Keratinocyte (primary cell): ENCODE measurements at regions not wholly inside any gene's neighbourhood (a gene's known extent, or its start where the extent isn't known, plus 50 kb on each side); places are given as distances from the start of the nearest gene placed in this dataset.

ENCODE experiments used
- CTCF ChIP-seq, 3 experiments: IDR thresholded peaks in 1 of 3; conservative IDR thresholded peaks in 1 of 3; optimal IDR thresholded peaks in 1 of 3; 2 replicates in 2 of 3; 3 replicates in 1 of 3; pipeline versions ENCODE3 to v1.5.1; 2011; ENCODE audit warnings: low read length in 3 of 3, mild to moderate bottlenecking in 3 of 3, moderate library complexity in 2 of 3, control low read depth in 1 of 3, inconsistent platforms in 1 of 3; ENCODE audit not compliant: insufficient read depth in 2 of 3; ENCODE audit errors: extremely low read depth in 1 of 3
- EZH2 ChIP-seq: IDR thresholded peaks from one replicate; pipeline ENCODE4 v1.6.1; 2012; ENCODE audit warnings: inconsistent platforms, mild to moderate bottlenecking, low read length, moderate library complexity

- TF ChIP-seq CTCF (optimal IDR thresholded peaks at IDR 0.05 in 1 of 3, IDR thresholded peaks at IDR 0.05 in 1 of 3, conservative IDR thresholded peaks at IDR 0.05 in 1 of 3; ENCODE audit: extremely low read depth in 1 of 3, insufficient read depth in 2 of 3, low read length in 3 of 3) = no peak
- TF ChIP-seq EZH2 = no peak
These were observed 79.5 kb upstream of the DAB1 start for GRCh38 chr1:57503337-57503736.
